Sigmoid colon (tissue), 4 donors: ENCODE measurements at regions not wholly inside any gene's neighbourhood (a gene's known extent, or its start where the extent isn't known, plus 50 kb on each side); places are given as distances from the start of the nearest gene placed in this dataset.

Experiments used
- EP300 ChIP-seq, 4 donors: sonication (generic); formaldehyde crosslinking; IDR thresholded peaks; one replicate each; pipeline ENCODE4 v1.6.1; 2017; ENCODE audit warnings: antibody characterized with exemption in 4 of 4
- POLR2A ChIP-seq, 2 donors: fragments of 450-650 bp; IDR thresholded peaks; one replicate each; pipeline ENCODE4 v1.6.1; 2016; ENCODE audit warnings: antibody characterized with exemption in 2 of 2, mild to moderate bottlenecking in 2 of 2, moderate library complexity in 2 of 2
- TF ChIP-seq, protein P1 (sequence below), 4 experiments: fragments of 450-650 bp in 3 of 4; fragments of 200-600 bp in 1 of 4; IDR thresholded peaks; one replicate each; pipeline ENCODE4 v1.5.1; 2016 to 2019; ENCODE audit warnings: antibody characterized with exemption in 4 of 4, mild to moderate bottlenecking in 3 of 4, moderate library complexity in 2 of 4

DNA sequence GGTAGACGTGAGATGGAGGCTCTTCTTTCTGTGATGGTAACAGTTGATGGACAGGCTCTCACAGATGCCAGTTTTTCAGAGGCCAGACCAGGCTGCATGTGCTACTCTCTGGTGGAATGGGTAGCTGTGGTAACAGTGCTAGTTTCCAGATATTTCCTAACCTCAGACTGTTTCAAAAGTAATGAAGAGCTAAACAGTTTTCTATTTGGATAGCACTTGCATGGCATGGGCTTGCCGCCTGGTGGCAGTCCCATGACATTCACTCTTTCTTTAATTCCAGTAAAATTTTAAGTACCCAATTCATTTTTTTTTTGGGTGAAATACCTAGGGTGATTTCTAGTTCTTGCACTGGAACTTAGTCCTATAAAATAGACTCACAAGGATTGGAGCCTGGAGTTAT lies 220.2 kb upstream of the MAD2L1 start:
- TF ChIP-seq, protein P1, sequence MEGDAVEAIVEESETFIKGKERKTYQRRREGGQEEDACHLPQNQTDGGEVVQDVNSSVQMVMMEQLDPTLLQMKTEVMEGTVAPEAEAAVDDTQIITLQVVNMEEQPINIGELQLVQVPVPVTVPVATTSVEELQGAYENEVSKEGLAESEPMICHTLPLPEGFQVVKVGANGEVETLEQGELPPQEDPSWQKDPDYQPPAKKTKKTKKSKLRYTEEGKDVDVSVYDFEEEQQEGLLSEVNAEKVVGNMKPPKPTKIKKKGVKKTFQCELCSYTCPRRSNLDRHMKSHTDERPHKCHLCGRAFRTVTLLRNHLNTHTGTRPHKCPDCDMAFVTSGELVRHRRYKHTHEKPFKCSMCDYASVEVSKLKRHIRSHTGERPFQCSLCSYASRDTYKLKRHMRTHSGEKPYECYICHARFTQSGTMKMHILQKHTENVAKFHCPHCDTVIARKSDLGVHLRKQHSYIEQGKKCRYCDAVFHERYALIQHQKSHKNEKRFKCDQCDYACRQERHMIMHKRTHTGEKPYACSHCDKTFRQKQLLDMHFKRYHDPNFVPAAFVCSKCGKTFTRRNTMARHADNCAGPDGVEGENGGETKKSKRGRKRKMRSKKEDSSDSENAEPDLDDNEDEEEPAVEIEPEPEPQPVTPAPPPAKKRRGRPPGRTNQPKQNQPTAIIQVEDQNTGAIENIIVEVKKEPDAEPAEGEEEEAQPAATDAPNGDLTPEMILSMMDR (IDR thresholded peaks at IDR 0.05) = no peak
- no peak for TF ChIP-seq POLR2A (IDR thresholded peaks at IDR 0.05)
- no peak for TF ChIP-seq EP300 (IDR thresholded peaks at IDR 0.05)
